ENCODE measurements at regions not wholly inside any gene's neighbourhood (a gene's known extent, or its start where the extent isn't known, plus 50 kb on each side); places are given as distances from the start of the nearest gene placed in this dataset.

- no peak overlapping the region for H3K9ac ChIP-seq (ENCODE audit: low read depth in 2 of 2, low read length in 2 of 2)
- H3K27me3 ChIP-seq = no peaks in the 10 kb centered on the region
- H3K4me1 ChIP-seq = no peaks in the 10 kb centered on the region
- no peaks in the 10 kb centered on the region for H3K9me3 ChIP-seq
- H3K27ac ChIP-seq = no peak overlapping the region
- H3K36me3 ChIP-seq = no peaks in the 10 kb centered on the region
- H3K4me3 ChIP-seq = no peak overlapping the region
- no peak for TF ChIP-seq CTCF (IDR thresholded peaks at IDR 0.05)
- no peak for DNase-seq
- intact Hi-C loops (cut with DNase I) = no loop called here
These were observed 378.9 kb downstream of the SMARCA1 start for GRCh38 chrX:129144172-129145038.

GRCh38 chrX:129139837-129140598 lies 383.3 kb downstream of the SMARCA1 start:
- H3K4me1 ChIP-seq = no peaks in the 10 kb centered on the region
- H3K9me3 ChIP-seq = no peaks in the 10 kb centered on the region
- DNase-seq = no peak
- intact Hi-C loops (cut with DNase I) = no loop called here
- no peaks in the 10 kb centered on the region for H3K27me3 ChIP-seq
- no peak overlapping the region for H3K9ac ChIP-seq (ENCODE audit: low read depth in 2 of 2, low read length in 2 of 2)
- no peak overlapping the region for H3K27ac ChIP-seq
- TF ChIP-seq CTCF (IDR thresholded peaks at IDR 0.05) = no peak
- no peak overlapping the region for H3K4me3 ChIP-seq
- no peaks in the 10 kb centered on the region for H3K36me3 ChIP-seq

GRCh38 chrX:129125122-129125914 lies 398.0 kb downstream of the SMARCA1 start:
- intact Hi-C loops (cut with DNase I) = no loop called here
- Histone ChIP-seq H3K27ac (no peak overlapping the region), H3K9me3 (no peaks in the 10 kb centered on the region), H3K36me3 (no peaks in the 10 kb centered on the region), H3K27me3 (no peaks in the 10 kb centered on the region), H3K9ac (ENCODE audit: low read depth in 2 of 2, low read length in 2 of 2) (no peak overlapping the region), H3K4me1 (no peaks in the 10 kb centered on the region), H3K4me3 (no peak overlapping the region)
- DNase-seq = no peak
- TF ChIP-seq CTCF (IDR thresholded peaks at IDR 0.05) = no peak

GRCh38 chrX:129123795-129124194 lies 399.5 kb downstream of the SMARCA1 start:
- H3K4me1 ChIP-seq = no peaks in the 10 kb centered on the region
- TF ChIP-seq CTCF (IDR thresholded peaks at IDR 0.05) = no peak

More at GRCh38 chrX:129123795-129124194, 399.5 kb downstream of the SMARCA1 start:
- Histone ChIP-seq H3K27ac (no peak overlapping the region), H3K36me3 (no peaks in the 10 kb centered on the region), H3K9me3 (no peaks in the 10 kb centered on the region), H3K9ac (ENCODE audit: low read depth in 2 of 2, low read length in 2 of 2) (no peak overlapping the region), H3K4me3 (no peak overlapping the region), H3K27me3 (no peaks in the 10 kb centered on the region)
- no peak for DNase-seq
- intact Hi-C loops (cut with DNase I) = no loop called here

Measured in colonic mucosa (tissue), 4 donors.